ENCODE measurements at regions not wholly inside any gene's neighbourhood (a gene's known extent, or its start where the extent isn't known, plus 50 kb on each side); places are given as distances from the start of the nearest gene placed in this dataset.

- H3K4me3 ChIP-seq (ENCODE audit: low read depth, low read length): no peak overlapping the region
- no peak for TF ChIP-seq CTCF (IDR thresholded peaks at IDR 0.05; ENCODE audit: insufficient read depth, low read depth, low read length)
- no peak for DNase-seq (ENCODE audit: low read depth)
Measured at GRCh38 chr5:159620853-159621540, 290.7 kb upstream of the IL12B start.

- no peak overlapping the region for H3K4me3 ChIP-seq (ENCODE audit: low read depth, low read length)
- TF ChIP-seq CTCF (IDR thresholded peaks at IDR 0.05; ENCODE audit: insufficient read depth, low read depth, low read length): no peak
- DNase-seq (ENCODE audit: low read depth): no peak
Measured at GRCh38 chr5:159628703-159629102, 287.6 kb upstream of the ADRA1B start.

GRCh38 chr5:159629158-159629557 is 287.1 kb upstream of the ADRA1B start:
- DNase-seq (ENCODE audit: low read depth): no peak
- no peak overlapping the region for H3K4me3 ChIP-seq (ENCODE audit: low read depth, low read length)
- no peak for TF ChIP-seq CTCF (IDR thresholded peaks at IDR 0.05; ENCODE audit: insufficient read depth, low read depth, low read length)

- DNase-seq (ENCODE audit: low read depth): no peak
- no peak overlapping the region for H3K4me3 ChIP-seq (ENCODE audit: low read depth, low read length)
- no peak for TF ChIP-seq CTCF (IDR thresholded peaks at IDR 0.05; ENCODE audit: insufficient read depth, low read depth, low read length)
Measured at GRCh38 chr5:159630545-159630944, 285.7 kb upstream of the ADRA1B start.

GRCh38 chr5:159631001-159631400 is 285.3 kb upstream of the ADRA1B start:
- H3K4me3 ChIP-seq (ENCODE audit: low read depth, low read length): no peak overlapping the region
- TF ChIP-seq CTCF (IDR thresholded peaks at IDR 0.05; ENCODE audit: insufficient read depth, low read depth, low read length): no peak
- no peak for DNase-seq (ENCODE audit: low read depth)

- TF ChIP-seq CTCF (IDR thresholded peaks at IDR 0.05; ENCODE audit: insufficient read depth, low read depth, low read length): no peak
- DNase-seq (ENCODE audit: low read depth): no peak
- no peak overlapping the region for H3K4me3 ChIP-seq (ENCODE audit: low read depth, low read length)
Measured at GRCh38 chr5:159632866-159633265, 283.4 kb upstream of the ADRA1B start.

GRCh38 chr5:159638481-159638880 is 277.8 kb upstream of the ADRA1B start:
- TF ChIP-seq CTCF (IDR thresholded peaks at IDR 0.05; ENCODE audit: insufficient read depth, low read depth, low read length): no peak
- no peak for DNase-seq (ENCODE audit: low read depth)
- no peak overlapping the region for H3K4me3 ChIP-seq (ENCODE audit: low read depth, low read length)

Data from fibroblast of villous mesenchyme (primary cell).